ENCODE measurements at regions not wholly inside any gene's neighbourhood (a gene's known extent, or its start where the extent isn't known, plus 50 kb on each side); places are given as distances from the start of the nearest gene placed in this dataset.
A peak's percentile ranks its signal among the peaks of the same experiment; 100 is the strongest.
"Not testable (repeated sequence)": the region's sequence is repeated elsewhere in the genome, so short reads cannot be mapped to it uniquely, and the experiment has no call there.

- Histone ChIP-seq H2AFZ (ENCODE audit: low read depth, low read length, severe bottlenecking) (no peak overlapping the region), H3F3A (ENCODE audit: insufficient read depth) (no peaks in the 10 kb centered on the region), H3K4me2 (ENCODE audit: low read depth, low read length, poor library complexity, severe bottlenecking) (no peak overlapping the region), H3K9me2 (replicated peaks; ENCODE audit: insufficient read depth, low read length) (no peaks in the 10 kb centered on the region), H3K27ac (ENCODE audit: low read depth, low read length) (no peak overlapping the region), H4K20me1 (ENCODE audit: low read depth, low read length) (no peaks in the 10 kb centered on the region), H3K4me3 (ENCODE audit: insufficient read depth, low read length, poor library complexity, severe bottlenecking) (no peak overlapping the region), H3K9ac (ENCODE audit: low read length) (no peak overlapping the region), H3K9me3 (ENCODE audit: insufficient read depth, low read length) (peaks cover 4% of the 10 kb centered on the region; the same call in 1 of the 2 replicates), H3K27me3 (ENCODE audit: low read length) (no peaks in the 10 kb centered on the region), H3K79me2 (ENCODE audit: insufficient read depth, low read length) (no peaks in the 10 kb centered on the region), H3K36me3 (ENCODE audit: low read length) (no peaks in the 10 kb centered on the region)
- TF ChIP-seq CTCF (IDR thresholded peaks at IDR 0.05; ENCODE audit: insufficient read depth, low read length, poor library complexity, severe bottlenecking), result no peak
These were observed 687.5 kb downstream of the NYAP2 start for GRCh38 chr2:226087051-226087450.

GRCh38 chr2:226086190-226086589, 686.7 kb downstream of the NYAP2 start:
- Histone ChIP-seq H3K9me3 (ENCODE audit: insufficient read depth, low read length) (peaks cover 4% of the 10 kb centered on the region; the same call in 1 of the 2 replicates), H4K20me1 (ENCODE audit: low read depth, low read length) (no peaks in the 10 kb centered on the region), H3K4me2 (ENCODE audit: low read depth, low read length, poor library complexity, severe bottlenecking) (no peak overlapping the region), H3K27ac (ENCODE audit: low read depth, low read length) (no peak overlapping the region), H3K27me3 (ENCODE audit: low read length) (no peaks in the 10 kb centered on the region), H3F3A (ENCODE audit: insufficient read depth) (no peaks in the 10 kb centered on the region), H3K4me3 (ENCODE audit: insufficient read depth, low read length, poor library complexity, severe bottlenecking) (no peak overlapping the region), H3K36me3 (ENCODE audit: low read length) (no peaks in the 10 kb centered on the region), H3K79me2 (ENCODE audit: insufficient read depth, low read length) (no peaks in the 10 kb centered on the region), H2AFZ (ENCODE audit: low read depth, low read length, severe bottlenecking) (peak overlapping the region; percentile 4), H3K9me2 (replicated peaks; ENCODE audit: insufficient read depth, low read length) (no peaks in the 10 kb centered on the region), H3K9ac (ENCODE audit: low read length) (no peak overlapping the region)
- no peak for TF ChIP-seq EZH2phosphoT487 (conservative IDR thresholded peaks at IDR 0.05; ENCODE audit: low read length)
- no peak for TF ChIP-seq CTCF (IDR thresholded peaks at IDR 0.05; ENCODE audit: insufficient read depth, low read length, poor library complexity, severe bottlenecking)

GRCh38 chr2:226085425-226085824, 685.9 kb downstream of the NYAP2 start:
- not testable (repeated sequence) for H3K79me2 ChIP-seq (ENCODE audit: insufficient read depth, low read length); H3K9ac ChIP-seq (ENCODE audit: low read length); H3K36me3 ChIP-seq (ENCODE audit: low read length); H3K4me3 ChIP-seq (ENCODE audit: insufficient read depth, low read length, poor library complexity, severe bottlenecking); H3F3A ChIP-seq (ENCODE audit: insufficient read depth); H3K4me2 ChIP-seq (ENCODE audit: low read depth, low read length, poor library complexity, severe bottlenecking); H3K9me3 ChIP-seq (ENCODE audit: insufficient read depth, low read length); H3K27ac ChIP-seq (ENCODE audit: low read depth, low read length); H4K20me1 ChIP-seq (ENCODE audit: low read depth, low read length); H3K9me2 ChIP-seq (replicated peaks; ENCODE audit: insufficient read depth, low read length); H3K27me3 ChIP-seq (ENCODE audit: low read length)
- H2AFZ ChIP-seq (ENCODE audit: low read depth, low read length, severe bottlenecking), result peak overlapping the region; percentile 4

GRCh38 chr2:226080334-226080733, 680.8 kb downstream of the NYAP2 start:
- peaks cover 4% of the 10 kb centered on the region; the same call in 1 of the 2 replicates for H3K9me3 ChIP-seq (ENCODE audit: insufficient read depth, low read length)
- no peak overlapping the region for H3K27ac ChIP-seq (ENCODE audit: low read depth, low read length)
- no peaks in the 10 kb centered on the region for H3F3A ChIP-seq (ENCODE audit: insufficient read depth)
- H4K20me1 ChIP-seq (ENCODE audit: low read depth, low read length), result no peaks in the 10 kb centered on the region
- no peaks in the 10 kb centered on the region for H3K79me2 ChIP-seq (ENCODE audit: insufficient read depth, low read length)
- H3K9ac ChIP-seq (ENCODE audit: low read length), result no peak overlapping the region
- H2AFZ ChIP-seq (ENCODE audit: low read depth, low read length, severe bottlenecking), result no peak overlapping the region
- H3K4me3 ChIP-seq (ENCODE audit: insufficient read depth, low read length, poor library complexity, severe bottlenecking), result no peak overlapping the region
- no peaks in the 10 kb centered on the region for H3K9me2 ChIP-seq (replicated peaks; ENCODE audit: insufficient read depth, low read length)
- H3K36me3 ChIP-seq (ENCODE audit: low read length), result no peaks in the 10 kb centered on the region
- no peak overlapping the region for H3K4me2 ChIP-seq (ENCODE audit: low read depth, low read length, poor library complexity, severe bottlenecking)
- no peaks in the 10 kb centered on the region for H3K27me3 ChIP-seq (ENCODE audit: low read length)
- no peak for TF ChIP-seq CTCF (IDR thresholded peaks at IDR 0.05; ENCODE audit: insufficient read depth, low read length, poor library complexity, severe bottlenecking)
- no peak for TF ChIP-seq EZH2phosphoT487 (conservative IDR thresholded peaks at IDR 0.05; ENCODE audit: low read length)
